Ureter (tissue), 1 donor: ENCODE measurements at regions not wholly inside any gene's neighbourhood (a gene's known extent, or its start where the extent isn't known, plus 50 kb on each side); places are given as distances from the start of the nearest gene placed in this dataset.

Experiments used
- DNase-seq: peaks from one replicate; pipeline ENCODE4 v3.0.0-alpha.2; 2020; ENCODE audit warnings: low spot score
- donor health status: DM: yes; HTN: yes; CAD: no.

DNA sequence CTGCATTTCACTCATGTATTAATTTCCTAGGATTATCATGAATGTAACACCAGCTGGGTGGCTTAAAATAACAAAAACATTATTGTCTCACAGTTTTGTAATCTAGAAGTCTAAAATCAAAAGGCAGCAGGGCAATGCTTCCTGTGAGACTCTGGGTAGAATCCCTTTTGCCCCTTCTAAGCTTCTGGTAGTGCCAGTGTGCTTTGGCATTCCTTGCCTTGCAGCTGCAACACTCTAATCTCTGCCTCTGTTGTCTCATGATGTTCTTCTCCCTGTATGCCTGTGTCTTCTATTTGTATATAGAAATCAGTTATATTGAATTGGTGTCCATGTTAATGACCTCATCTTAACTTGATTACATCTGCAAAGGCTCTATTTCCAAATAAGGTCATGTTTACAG lies 1117.3 kb downstream of the PCDH18 start:
- no peak for DNase-seq

DNA sequence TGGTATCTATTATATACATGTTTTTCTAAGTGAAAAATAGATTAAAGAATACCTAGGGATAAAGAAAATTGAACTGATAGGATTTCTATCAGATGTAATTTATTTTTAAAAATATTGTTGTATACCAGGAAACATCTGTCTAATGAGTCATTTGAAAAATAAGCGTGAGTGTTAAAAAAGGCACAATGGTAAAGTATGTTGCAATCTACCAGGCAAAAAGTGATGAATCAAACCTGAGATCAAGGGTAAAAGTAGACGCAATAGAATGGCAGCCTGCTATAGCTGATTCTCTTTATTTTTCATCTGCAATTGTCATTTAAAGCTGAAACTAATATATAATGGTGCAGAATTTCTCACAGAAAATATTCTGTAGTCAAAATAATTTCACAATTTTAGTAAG lies 1119.6 kb downstream of the PCDH18 start:
- no peak for DNase-seq

DNA sequence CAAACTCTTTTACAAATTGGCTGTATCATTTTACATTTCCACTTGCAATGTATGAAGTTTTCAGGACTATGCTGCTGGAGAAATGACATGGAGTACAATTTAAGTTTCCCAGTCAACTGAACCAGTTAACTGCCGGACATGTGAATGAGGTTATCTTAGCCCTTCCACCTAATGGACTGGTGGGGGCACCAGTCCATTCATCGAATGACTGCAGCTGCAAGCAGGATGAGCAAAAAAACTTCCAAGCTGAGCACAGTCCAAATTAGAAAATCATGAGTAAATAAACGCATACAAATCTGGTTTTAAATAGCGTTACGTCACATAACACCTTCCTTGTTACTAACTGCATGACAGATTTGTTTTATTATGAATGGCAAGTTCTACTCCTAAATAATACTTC lies 1131.5 kb downstream of the PCDH18 start:
- DNase-seq, result no peak

DNA sequence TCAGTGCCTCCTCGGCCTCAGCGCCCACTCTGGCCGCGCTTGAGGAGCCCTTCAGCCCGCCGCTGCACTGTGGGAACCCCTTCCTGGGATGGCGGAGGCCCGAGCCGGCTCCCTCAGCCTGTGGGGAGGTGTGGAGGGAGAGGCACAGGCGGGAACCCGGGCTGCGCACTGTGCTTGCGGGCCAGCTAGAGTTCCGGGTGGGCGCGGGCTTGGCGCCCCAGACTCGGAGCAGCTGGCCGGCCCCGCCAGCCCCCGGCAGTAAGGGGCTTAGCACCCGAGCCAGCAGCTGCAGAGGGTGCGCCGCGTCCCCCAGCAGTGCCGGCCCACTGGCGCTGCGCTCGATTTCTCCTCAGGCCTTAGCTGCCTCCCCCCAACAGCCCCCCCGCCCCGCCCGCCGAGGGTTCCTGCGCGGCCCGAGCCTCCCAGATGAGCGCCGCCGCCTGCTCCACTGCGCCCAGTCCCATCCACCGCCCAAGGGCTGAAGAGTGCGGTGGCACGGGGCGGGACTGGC lies 1137.0 kb downstream of the PCDH18 start:
- no peak for DNase-seq

DNA sequence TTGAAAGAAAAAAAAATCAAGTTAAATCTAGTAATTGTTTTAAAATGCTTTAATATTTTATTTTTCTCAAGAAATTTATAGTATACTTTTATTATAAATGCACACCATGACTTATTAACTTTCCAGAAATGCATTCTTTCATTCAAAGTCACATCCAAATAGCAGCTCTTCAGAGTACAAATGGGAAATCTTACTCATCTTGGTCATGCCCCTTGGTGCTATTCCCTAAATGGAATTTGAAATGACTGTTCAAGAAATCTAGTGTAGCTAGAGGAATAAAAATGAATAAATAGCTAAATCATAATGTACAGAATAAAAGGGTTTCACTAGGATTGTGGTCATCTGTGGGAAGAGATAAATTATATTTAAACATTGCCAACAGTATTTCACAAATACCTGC lies 1139.7 kb downstream of the PCDH18 start:
- no peak for DNase-seq

DNA sequence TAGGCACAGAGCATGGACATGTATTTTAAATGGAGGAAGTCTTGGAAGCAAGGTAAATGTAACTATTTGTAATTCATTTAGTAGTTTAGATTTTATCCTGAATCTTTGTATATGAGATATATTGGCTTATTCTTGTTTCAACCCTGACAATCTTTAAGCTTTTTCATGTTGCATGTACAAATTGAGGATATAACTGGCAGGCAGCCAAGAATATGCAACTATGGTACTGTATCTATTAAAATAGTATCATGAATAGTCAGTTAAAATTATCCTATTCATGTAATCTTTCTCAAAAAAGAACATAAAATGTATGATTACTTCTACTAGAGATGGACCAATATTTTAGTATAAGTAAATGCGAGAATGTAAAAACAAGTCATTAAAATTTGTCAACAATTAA lies 1141.5 kb downstream of the PCDH18 start:
- DNase-seq, result no peak

DNA sequence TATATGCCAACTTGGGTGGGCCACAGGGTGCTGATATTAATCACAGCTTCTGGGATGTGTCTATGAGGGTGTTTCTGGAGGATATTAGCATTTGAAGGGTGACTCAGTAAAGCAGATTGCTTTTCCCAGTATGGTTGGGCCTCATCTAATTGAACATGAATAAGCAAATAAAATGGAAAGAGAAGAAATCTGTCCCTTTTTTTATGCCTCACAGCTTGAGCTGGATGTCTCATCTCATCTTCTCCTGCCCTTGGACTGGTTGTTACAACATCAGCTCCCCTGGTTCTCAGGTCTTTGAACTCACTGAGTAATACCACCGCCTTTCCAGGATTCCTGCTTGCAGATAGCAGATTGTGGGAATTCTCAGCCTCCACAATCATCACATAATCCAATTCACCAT lies 1149.2 kb downstream of the PCDH18 start:
- DNase-seq, result no peak

DNA sequence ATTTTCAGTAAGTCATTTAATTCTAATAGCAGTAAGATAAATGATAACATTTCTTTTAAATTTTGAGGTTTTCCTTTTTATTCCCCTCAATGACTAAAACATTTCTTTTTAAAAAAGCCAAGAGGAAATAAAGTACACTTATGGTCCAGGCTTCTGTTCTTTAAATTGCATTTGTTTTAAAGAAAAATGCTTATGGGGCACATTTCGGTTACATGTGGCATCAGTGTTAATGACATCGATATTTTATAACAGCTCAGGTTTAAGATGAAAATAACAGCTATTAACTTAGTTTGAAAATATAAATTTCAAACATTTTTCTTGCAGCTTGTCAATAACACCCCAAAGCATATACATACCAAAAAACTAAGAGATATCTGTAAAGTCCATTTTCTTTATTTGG lies 1161.1 kb downstream of the PCDH18 start:
- DNase-seq, result no peak

DNA sequence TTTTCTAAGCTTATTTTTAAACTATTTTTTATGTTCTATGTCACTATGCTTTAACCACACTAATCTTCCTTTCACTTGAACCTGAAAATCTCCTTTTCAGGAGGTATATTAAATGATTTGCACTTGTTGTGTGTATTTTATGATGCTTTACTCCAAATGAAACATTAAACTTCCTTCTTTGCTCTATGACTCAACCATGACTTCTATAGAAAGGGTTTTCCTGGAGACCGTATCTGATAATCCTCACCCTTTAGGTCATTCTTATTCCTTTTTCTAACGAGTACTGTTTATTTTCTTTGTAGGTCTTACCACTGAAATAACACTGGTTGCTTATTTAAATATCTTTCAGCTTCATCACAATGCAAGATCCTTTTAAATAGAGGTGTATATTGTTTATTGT lies 1163.2 kb downstream of the PCDH18 start:
- DNase-seq, result no peak

DNA sequence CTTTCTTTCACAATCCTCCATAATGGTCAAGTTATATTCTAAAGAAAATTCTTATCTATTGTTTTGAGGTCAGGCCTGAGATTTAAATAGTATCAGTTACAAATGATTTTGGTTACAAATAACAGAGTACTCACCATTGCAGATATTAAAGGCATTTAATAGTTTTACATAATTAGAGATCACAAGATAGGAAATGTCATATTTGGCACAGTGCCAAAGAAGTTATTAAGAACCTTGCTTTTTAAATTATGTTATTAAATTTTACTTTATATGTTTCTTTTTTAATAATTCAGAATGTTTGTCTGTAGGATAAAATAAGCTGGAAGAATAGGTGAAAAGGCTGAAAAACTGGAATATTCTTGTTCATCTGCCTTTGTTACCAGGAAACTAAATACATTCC lies 1174.7 kb downstream of the PCDH18 start:
- no peak for DNase-seq

DNA sequence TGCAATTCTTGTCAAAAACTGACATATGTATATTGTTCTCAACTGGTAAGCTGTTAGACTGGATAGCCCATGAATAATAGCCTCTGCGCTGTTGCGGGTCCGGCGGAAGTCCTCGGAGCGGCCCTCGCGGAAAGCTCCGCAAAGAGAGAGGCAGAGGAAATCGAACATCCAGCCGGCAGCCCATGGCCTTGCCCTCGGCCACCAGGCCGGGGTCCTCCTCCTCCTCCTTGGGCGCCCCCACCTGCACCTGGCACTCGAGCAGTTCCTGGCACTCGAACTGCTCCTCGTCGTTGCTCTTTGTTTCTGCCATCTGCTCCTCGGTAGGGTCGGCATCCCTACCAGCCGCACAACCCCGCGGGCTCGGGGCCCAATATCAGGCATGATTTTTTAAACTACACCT lies 1176.3 kb downstream of the PCDH18 start:
- no peak for DNase-seq

DNA sequence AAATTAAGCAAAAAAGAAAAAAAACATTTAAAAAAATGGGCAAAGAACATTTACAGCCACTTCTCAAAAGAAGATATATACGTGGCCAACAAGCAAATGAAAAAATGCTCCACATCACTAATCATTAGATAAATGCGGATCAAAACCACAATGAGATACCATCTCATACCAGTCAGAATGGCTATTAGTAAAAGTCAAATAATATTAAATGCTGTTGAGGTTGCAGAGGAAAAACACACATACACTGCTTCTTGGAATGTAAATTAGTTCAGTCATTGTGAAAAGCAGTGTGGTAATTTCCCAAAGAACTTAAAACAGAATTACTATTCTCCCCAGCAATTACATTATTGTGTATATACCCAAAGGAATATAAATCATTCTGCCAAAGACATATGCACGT lies 1189.0 kb downstream of the PCDH18 start:
- no peak for DNase-seq

DNA sequence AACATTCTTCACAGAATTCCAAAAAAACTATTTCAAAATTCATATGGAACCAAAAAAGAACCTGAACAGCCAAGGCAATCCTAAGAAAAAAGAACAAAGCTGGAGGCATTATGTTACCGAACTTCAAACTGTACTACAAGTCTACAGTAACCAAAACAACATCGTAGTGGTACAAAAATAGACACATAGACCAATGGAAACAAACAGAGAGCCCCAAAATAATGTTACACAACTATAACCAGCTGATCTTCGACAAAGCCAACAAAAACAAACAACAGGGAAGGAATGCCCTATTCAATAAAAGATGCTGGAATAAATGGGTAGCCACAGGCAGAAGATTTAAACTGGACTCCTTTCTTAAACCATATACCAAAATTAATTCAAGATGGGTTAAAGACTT lies 1189.6 kb downstream of the PCDH18 start:
- no peak for DNase-seq

DNA sequence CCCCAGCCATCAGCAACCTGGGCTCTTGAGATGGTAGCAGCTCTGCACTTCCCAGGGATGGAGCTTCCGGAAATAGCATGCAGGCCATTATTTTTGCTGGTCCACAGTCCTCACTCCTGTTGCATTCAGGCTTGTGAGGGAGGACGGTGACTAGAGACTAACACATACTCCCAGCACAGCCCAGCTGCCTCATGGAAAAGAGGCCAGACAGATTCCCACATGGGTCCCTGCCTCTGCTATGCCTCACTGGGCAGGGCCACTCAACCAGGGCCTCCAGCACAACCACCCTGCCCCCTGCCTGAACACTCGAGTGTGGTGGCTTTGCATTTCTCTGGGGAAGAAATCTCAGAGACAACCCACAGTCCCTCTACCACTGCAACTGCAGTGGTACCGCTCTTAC lies 1195.1 kb downstream of the PCDH18 start:
- no peak for DNase-seq

DNA sequence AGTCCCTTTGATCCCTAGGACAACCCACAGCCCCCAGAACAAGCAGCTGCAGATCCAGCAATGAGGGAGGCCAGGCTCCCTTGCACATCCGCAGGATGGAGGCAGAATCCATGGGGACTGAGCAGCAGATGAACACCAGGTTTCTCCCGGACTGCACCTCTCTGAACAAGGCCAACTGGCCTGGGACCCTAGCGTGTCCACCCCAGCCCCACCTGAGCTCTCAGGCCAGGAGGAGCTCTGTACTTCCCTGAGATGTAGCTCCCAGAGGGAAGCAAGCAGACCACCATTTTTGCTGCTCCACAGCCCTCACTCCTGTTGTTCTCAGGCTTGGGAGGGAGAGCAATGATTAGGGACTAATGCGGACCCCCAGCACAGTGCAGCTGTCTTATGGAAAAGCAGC lies 1195.8 kb downstream of the PCDH18 start:
- no peak for DNase-seq

DNA sequence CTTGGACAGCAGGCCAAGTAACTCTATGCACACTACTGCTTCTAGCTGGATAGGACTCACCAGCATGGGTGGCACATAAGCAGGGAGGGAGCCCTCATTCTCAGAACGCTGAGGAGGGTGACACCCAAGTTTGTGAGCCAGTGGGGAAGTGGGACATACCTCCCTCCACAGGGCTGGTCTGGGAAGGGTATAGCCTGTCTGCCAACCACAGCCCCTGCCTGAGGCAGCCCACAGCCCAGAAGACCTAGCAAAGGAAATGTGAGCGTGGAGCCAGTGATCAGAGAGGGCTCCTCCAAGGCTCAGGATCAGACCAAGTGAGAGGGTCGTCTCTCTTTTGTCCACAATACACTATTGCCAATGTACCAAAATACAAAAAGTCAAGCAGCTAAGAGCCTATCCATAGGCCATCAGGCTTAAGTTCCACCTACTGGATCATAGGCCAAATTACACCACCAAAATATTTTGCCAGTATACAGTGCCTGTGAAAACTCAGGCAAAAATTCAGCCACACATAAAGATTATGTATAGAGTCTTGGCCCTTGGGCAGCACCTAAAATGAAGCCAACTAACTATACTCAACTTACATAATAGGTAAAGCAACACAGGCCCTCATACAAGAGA lies 1203.1 kb downstream of the PCDH18 start:
- DNase-seq, result no peak

DNA sequence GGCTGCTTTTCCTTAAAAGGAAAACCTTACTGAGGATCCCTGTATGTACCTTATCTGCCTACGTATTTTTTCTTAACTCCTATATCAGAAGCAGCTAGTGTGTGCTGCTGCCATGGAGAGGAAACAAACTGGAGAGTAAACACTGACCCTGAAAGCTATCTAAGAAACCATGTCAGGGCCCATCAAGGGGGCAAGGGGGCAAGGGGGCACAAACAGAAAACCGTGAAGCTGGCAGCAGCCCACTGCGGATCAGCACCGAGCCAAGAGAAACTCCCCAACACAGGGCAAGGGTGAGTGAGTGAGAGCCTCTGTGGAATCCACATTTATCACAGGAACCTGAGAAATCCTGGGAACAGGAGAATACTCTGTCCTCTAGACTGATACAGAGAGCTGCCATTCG lies 1204.2 kb downstream of the PCDH18 start:
- no peak for DNase-seq

DNA sequence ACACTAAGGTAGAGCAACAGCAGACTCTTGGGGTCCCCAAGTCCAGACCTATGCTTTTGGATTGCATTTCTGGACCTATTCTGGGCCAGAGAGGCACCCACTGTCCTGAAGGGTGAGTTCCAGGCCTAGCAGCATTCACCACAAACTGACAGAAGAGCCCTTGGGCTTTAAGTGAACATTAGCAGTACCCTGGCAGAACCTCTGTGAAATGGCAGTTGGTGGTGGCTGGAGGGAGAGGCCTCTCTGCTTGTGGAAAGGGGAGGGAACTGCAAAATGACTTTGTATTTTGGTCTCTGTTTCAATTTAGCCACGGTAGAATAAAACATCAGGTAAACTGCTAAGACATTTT lies 1211.9 kb downstream of the PCDH18 start:
- no peak for DNase-seq

DNA sequence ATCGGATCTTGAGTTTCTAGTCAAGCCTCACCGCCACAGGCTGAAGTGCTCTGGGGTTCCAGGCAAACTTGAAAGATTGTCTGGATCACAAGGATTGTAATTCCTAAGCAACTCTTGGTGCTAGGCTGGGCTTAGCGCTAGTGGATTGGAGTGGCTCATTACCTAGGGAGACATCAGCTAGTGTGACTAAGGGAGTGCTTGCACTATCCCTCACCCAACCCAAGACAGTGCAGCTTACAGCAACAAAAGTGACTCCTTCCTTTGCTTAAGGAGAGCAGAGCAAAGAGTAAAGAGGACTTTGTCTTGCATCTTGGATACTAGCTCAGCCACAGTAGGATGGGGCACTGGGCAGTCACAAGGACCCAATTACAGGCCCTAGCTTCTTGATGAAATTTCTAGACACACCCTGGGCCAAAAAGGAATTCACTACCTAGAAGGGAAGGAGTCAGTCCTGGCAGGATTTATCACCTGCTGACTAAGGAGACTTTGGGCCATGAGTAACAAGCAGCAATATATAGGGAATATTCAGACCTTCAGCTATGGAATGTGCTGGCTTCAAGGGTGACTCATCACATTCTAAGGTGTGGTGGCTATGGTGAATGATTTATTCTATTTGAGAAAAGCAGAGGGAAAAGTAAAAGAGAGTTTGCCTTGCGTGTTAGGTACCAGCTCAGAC lies 1212.4 kb downstream of the PCDH18 start:
- DNase-seq, result no peak

DNA sequence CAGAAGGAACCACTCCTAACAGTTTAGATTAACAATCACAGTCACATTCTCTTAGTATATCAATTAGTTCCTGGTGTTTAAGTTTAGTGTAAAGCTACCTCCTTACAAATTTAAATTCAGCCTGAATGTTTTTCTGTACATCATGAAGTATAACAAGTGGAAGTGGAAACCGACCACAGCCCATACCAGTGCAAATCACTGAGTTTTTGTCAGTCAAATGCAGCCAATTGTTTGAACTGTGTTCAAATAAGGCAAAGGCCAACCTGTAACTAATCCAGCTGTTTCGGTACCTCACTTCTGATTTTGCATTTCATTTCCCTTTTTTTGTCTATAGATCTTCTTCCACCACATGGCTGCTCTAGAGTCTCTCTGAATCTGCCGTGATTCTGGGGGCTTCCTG lies 1215.3 kb downstream of the PCDH18 start:
- no peak for DNase-seq

DNA sequence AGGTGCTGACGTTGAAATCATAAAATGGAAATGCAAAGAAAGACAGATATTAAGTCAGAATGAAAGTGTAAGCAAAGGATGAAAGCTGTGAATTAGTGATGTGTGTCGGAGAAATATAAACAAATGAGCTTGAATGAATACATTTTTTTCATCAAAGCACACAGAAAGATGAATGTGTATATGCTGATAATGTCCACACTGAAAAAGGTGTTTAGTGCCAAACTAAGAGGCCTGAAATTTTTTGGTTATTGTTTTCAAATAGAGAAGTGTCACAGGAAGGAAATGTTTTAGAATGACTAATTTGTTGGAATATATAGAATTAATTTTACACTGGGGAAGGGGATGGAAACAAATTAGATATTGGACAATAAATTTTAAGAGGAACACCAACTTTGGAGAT lies 1217.6 kb downstream of the PCDH18 start:
- DNase-seq, result no peak

DNA sequence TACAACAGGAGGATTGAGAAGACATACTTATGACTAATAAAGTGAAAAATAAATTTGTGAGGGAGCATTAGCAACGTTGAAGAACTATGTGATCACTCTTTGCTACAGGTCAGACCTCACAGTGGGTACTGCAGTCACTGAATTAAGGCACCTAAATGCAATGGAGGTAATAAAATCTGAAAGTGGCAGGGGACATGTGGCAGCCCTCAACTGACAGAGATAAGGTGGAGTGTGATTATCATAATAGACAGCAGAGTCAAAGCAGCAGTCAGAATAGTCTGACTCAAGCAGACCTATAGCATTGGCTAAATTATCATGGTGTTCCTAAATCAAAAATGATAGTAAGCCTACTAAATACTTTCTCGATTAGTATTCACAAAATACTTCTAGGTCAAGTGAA lies 1220.5 kb downstream of the PCDH18 start:
- no peak for DNase-seq

DNA sequence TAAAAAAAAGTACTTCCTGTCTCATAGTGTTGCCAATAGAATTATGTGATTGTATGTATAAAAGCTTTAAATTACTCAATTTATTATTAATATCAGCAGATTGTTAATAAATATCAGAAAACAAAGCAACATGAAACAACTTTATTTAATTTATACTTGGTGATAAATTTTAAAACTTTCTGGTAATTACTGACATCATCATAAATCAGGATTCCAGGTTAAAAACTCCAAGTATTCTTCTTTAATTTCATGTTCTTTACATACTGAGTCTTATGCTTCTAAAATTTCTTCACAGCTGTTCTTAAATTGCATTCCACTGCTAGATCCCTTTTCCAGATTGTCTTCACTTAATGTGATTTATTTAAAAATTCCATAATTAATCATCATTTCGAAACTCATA lies 1224.5 kb downstream of the PCDH18 start:
- no peak for DNase-seq

DNA sequence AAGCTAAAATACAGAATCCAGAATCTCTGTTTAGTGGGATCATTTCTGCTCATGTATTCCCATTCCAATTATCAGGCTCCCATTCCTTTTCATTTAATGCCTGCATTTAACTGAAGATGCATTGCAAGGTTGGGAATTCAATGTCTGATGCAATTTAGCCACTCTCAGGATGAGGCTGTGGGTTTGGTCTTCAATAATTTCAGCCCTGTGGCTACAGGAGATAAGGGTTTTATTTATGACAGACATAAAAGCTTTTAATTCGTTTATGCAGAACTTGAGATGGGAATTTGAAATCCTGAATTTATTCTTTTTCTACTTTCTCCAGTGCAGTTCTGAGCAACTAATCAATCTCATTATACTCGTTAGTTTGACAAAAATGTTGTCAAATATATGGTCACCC lies 1225.9 kb downstream of the PCDH18 start:
- no peak for DNase-seq
